NCI-H2081 treated with DMSO at 0.1 percent for 48 hours (cell line): ENCODE measurements at regions not wholly inside any gene's neighbourhood (a gene's known extent, or its start where the extent isn't known, plus 50 kb on each side); places are given as distances from the start of the nearest gene placed in this dataset.

ENCODE experiments used
- DNase-seq: peaks from one replicate; lab custom pipeline; 2025; lab: John Stamatoyannopoulos, UW

DNA sequence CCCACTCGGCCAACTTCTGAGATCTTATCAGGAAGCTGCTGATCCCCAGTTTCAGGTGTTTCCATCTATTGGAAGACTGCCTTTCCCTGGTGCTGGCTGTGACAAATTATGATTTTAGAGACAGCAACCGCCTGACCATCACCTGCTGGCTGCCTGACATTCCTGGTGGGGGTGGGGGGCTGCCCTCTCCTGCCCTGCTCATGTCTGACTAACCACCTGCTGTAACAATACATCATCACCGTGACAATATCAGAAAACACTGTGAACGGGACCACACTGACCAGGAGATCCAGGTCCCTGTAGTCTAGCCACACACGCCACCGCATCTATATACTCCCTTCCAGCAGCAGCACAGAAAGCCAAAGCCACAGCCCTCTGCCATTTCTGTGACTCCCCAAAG, 537.5 kb downstream of the QKI start:
- DNase-seq = no peak

DNA sequence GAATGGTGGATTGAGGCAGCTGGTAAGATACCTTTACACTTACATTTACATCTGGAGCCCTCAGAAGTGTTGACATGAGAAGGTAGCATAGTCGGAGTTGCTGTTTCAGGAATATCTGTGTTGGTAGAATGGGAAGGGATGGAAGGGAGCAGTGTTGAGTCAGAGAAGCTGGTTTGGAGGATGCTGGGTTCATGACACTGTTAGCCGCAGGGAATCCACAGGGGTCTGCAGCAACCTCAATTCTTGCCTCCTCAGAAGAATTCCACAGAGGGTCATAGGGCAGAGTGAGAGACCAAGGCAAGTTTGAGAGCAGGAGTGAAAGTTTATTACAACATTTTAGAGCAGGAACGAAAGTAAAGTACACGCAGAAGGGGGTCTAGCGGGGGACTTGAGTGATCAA, 536.8 kb downstream of the QKI start:
- no peak for DNase-seq

DNA sequence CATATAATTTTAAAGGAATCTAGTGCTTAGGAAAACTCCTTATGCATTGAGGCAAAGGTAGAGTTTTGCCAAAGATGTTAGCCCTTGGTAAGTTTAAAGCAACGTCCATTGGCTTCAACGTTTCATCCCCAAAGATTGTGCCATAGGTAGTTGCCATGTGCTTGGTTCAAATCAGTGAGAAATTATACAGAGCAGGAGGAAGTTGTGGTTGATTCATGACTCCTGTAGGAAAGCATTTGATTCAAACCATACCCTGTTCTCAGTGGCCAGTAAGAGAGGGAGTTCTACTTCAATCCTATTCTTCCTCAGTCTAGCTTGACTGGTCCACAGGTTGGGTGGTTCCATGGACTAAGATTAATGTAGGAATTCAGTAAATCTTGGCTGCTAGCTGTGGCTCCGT, 535.6 kb downstream of the QKI start:
- DNase-seq = no peak

DNA sequence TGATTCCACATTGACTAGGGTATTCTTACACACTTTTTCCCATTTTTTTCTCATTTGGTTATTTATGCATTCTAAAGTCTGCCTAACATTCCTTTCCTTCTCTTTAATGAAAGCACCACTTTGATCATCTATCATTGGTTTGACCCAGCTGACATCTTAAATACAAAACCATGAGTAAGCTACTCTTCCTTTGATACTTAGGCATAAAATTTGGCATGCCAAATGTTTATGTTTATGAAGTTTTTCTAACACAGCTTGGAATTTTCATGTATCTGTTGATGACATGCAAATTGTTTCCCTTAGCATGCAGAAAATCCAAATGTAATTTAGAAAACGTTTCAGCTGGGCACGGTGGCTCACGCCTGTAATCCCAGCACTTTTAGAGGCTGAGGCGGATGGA, 534.9 kb downstream of the QKI start:
- no peak for DNase-seq

DNA sequence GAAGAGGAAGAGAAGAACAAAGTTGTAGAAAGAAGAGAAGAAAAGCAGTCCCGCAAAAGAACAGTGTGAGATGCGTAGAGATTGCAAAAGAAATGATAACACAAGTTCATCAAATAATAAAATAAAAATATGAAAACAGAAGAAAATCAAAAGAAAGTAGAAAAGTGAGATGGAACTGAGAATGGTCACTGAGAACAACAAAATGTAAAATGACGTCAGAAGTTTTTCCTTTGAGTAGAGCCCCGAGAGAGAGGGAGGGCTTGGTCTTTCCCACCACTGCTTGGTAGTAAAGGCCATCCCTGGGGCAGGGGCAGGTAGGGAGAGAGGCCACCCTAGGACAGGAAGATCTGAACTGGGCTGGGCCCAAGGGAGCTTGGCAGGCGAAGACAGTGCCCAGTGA, 533.7 kb downstream of the QKI start:
- no peak for DNase-seq

DNA sequence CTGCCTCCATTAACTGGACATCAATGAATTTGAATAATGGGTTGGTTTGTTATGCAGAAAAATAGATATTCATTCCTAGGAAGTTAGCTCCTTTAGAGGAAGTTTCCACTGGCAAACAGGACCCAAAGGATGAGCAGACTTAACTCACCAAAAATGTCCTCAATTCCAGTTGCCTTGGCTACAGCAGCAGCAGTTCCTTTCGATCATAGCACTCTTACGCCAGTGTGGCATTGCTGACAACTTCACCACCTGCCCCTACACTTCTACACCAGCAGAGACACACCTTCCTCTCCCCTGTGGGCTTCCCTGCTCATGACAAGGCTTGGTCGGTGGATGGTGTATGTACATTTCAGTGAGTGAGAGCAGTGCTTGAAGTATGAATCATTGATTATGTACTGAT, 532.8 kb downstream of the QKI start:
- no peak for DNase-seq

DNA sequence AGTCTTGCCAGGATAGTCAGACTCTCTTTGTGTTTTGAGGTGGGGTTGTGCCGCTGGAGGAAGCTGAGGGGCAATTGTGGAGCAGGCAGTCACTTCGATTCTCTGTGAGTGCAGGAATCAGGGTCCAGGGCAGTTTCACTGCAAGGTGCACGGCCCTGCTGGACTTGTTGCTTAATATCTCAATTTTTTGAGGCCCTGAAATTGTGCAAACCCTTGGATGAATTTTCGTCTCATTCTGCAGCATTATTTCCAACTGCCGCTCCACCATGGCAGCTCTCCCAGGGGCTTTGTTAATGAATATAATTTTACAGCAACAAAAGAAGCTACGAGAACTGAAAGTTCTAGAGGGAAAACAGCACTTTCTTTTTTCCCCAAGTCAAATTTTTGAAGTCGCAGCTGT, 531.9 kb downstream of the QKI start:
- DNase-seq = no peak

DNA sequence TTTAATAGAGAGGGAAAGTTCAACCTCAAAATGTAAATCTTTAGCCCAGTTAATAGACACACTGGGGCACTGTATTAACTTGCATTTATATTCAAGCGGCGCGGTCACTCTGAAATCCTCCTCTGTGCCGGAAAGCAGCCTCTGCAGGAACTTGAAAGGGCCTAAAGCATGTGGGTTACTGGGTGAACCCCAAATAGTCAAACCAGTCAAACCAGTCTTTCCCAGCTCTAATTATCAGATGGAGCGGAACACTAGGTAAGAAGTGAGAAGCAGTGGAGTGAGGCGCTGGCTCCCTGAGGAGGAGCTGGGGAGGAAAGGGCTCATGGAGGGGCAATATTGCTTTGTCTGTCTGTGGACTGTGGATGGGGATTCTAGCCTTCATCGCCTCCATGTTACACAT, 531.3 kb downstream of the QKI start:
- no peak for DNase-seq

DNA sequence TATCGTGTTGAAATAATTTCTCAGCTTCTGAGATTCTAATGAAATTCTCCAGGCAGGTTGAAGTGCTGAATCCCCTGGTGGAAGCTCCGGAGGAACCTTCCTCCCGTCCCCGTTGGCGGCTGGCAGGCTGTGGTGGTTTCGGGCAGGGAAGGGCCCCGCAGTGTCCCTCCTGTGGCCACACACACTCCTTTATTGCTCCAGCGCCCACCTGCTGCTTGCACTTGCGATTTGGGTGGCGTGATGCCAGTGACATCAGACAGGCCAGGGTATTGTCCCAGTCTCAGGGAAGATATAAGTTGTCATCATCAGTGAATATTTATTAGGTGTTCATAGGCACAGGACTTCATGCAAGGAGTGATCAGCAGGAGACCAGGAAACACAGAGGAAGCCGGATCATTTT, 530.4 kb downstream of the QKI start:
- DNase-seq = no peak

DNA sequence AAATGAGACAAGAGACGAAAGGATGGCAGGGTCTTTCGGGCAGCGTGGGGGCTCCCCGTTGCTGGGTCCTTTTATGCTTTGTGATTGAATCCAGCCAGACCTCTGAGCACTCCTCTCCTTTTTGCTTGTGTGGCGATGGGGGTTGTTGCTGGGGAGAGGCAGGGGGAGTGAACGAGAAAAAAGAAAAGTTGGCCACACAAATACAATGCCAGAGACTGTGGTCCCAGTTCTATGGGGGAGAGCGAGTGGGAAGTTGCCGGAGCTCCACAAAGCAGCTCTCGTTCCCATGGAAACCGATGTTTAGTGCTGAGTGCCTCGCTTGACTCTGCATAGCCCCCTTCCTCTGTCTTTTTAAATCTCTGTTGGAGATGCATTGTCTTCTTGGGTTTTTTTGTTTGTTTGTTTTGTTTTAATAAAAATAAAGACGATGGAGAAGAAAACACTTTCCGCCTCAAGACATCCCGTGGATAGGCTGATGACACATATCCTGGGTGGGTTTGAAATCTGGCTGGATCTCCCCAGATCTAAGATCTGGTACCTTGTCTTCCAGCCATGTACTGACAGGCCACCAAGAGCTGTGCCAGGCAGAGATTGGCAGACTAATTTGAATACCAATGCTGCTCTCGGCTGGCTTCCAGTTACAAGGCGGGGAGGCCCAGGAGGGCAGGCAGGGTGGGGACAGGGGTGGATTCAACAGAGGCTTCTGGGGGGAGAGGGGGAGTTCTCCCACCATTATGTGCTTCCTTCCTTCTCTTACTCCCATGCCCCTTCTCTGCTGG, 529.3 kb downstream of the QKI start:
- DNase-seq = no peak

DNA sequence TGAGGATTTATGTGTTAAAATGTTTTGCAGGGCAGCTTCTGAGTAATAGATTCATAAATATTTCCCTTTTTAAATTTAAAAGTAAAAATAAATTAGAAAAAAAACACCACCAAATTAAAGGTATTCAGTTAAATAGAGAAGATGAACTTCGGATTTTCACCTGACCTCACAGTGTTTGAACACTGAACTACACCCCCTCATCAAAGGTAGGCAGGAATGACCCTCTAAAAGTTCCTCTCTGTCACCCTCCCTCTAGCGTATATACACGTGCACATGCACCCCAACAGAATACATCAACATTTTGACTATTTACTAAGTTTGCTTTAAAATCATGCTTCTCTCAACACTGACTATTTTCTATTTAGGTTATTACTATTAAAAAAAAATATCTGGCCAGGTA, 528.3 kb downstream of the QKI start:
- DNase-seq = no peak

DNA sequence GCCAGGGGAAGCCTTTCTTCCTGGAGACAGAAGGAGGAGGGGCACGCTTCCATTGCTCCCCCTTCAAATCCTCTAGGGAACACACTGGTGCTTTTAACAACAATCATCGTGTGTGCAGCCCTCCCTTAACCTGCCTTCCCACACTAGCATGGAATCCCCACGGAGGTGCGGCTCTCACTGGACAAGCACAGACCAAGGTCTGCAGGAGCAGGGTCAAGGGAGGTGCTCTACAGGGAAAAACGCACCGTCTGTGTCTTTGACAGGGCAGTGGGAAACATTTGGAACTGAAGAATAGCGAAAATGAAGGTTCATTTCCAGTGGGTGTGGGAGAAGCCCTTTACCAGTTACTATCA, 527.1 kb downstream of the QKI start:
- DNase-seq = no peak

DNA sequence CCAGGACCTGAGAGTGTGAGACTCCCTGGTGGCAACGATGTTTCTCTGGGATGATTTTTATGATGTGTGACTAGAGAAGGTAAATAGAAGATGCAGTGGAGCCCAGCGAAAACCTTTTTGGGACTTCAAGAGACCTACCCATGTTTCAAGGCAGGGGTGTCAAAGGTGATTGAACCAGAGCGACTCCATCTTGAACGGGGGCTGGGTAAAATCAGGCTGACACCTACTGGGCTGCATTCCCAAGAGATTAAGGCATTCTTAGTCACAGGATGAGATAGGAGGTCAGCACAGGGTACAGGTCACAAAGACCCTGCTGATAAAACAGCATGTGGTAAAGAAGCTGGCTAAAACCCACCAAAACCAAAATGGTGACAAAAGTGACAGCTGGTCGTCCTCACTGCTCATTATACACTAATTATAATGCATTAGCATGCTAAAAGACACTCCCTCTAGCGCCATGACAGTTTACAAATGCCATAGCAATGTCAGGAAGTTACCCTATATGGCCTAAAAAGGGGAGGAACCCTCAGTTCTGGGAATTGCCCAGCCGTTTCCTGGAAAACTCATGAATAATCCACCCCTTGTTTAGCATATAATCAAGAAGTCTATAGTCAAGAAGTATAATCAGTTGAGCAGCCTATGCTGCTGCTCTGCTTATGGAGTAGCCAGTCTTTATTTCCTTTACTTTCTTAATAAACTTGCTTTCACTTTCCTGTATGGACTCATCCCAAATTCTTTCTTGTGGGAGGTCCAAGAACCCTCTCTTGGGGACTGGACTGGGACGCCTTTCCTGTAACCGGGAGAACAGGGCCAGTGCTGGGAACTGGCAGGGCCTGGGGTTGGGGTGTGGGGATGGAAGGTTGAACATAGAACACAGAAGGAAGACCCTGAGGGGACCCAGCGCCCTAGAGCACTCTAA, 526.4 kb downstream of the QKI start:
- DNase-seq = no peak

DNA sequence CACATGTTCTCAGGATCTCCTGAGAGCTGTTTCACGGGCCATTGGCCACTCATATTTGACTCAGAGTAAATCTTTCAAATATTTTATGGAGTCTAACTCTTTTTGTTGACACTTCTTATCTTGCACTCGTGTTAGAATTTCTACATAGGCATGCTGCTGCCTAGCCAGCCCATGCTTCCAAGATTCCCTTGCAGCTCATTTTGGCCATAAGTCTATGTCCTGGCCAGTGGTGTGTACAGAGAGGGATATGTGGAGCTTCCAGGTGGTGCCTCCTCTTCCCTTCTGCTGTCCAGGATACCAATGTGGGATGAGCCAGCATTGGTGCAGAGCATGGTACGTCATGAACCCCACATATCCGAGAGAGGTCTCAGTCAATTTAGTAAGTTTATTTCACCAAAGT, 522.6 kb downstream of the QKI start:
- DNase-seq = no peak

DNA sequence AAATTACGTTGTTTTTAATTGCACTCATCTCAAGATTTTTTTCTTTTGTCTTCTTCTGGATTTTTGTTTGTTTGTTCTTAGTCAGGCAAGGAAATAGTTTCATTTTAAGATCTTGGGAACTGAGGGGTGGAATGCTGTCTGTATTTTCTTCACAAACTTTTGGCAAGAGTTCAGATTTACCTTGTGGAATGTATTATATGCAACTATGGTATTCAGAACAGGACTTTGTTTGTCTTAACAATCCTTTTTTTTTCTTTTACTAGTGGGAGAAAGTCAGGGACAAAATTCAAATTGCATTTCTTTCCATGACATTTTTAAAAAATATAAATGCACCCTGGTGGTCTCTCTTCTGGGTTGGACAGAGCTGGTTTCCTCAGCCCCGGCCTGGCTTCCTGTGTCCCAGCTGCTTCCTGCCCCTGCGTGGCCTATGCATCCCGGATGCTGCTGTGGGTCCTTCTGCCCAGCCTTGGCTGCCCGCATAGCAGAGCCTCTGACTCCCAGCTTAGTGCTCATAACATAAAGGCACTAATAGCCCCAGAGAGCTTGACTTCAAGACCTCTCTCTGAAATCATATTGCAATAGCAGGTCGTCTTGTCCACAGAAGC, 520.7 kb downstream of the QKI start:
- DNase-seq = no peak

DNA sequence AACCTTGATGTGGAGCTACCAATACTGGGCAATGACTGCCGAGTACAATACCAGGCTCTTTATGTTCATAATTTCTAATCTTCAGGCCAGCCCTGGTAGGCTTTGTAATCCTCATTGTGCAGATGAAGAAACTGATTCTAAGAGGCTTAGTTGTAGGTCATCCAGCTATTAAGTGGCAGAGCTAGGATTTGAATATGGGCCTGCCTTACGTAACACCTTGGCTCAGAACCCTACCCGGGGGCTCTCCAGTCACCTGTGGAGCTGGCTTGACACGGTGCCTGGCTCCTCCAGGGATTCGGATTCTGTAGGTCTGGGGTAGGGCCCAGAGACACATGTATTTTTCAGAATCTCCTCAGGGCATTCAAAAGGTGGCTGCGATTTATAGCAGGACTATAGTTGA, 515.5 kb downstream of the QKI start:
- no peak for DNase-seq

DNA sequence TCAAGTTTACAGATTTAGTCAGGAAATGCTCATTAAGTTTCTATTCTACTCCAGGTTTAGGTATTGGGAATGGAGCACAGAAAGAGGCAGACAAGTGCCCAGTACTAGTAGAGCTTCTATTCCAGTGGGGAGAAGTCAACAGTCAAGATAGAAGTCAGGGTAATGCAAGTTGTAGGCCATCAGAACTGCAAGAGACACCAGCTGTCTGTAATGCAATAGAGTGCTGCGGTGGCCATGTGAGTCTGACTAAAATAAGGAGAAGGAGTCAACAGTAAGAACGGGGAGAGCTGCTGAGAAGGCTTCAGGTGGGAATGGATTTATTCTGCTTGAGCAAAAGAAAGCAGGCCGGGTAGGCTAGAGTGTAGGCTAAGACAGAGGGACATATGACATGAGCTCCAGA, 515.0 kb downstream of the QKI start:
- no peak for DNase-seq

DNA sequence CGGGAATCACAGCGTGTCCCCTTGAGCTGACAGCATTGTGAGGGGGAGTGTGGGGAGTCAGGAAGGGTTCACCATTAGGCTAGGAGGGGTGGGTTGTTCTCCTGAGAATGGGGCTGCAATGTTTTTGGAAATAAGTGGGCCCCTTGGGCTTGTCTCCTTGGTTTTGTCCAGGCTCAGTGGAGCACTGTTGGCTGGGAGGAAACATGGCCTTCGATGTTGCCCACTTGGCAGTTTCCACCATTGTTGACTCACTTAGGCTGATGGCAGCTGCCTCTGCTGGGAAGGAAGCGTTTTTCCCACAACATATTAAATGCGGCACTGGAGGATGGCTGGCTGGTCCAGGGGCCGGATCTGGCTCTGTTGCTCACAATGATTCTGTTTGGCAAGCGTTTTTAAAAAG, 512.1 kb downstream of the QKI start:
- no peak for DNase-seq

DNA sequence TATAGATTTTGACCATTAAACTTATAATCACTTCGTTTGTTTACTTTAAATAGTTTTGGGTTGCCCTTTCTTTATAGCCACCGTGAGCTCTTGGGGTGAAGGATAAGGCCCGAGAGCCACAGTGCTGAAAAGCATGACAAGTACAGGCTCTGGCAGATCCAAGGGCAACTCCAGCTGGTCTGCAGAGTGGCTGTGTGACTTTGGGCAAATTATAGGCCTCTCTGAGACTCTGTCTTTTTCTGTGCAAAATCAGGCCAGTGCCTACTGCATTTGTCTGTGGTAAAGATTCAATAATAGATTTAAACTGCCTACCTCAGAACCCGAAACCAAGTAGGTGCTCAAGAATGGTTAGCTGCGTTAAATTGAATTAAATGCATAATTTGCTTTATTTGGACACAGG, 511.3 kb downstream of the QKI start:
- no peak for DNase-seq

DNA sequence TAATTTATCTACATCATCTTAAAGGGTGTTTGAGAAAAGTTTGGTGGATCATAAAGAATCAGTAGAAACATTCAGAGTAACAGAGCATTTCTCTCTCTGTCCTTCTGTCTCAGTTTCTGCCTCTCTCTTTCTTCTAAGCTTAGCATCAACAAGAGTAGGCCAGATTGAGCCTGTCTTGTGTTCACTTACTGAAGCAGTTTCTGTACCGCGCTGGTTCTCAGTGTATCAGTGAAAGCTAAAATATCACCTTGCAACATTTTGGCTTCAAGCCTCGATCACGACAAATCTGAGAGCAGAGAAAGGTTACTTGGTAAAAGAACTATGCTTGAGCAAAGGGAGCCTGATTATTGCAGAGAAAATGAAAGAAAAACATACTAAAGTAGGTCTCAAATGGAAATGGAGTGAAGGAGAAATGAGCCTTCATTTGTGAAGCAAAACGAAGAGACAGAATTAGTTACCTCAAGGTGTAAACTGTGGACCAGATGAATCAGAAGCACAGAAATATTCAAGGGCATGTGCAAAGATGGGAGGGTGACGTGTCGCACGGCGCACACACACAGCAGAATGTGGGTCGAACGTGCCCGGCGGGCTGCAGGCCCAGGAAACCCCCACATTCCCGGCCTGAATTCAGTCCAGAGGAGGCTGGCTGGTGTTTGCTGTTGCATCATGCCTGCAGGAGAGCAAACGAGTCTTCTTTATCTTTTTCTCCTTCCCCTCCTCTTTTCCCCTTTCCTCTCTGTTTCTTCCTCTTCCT, 509.3 kb downstream of the QKI start:
- DNase-seq = no peak

DNA sequence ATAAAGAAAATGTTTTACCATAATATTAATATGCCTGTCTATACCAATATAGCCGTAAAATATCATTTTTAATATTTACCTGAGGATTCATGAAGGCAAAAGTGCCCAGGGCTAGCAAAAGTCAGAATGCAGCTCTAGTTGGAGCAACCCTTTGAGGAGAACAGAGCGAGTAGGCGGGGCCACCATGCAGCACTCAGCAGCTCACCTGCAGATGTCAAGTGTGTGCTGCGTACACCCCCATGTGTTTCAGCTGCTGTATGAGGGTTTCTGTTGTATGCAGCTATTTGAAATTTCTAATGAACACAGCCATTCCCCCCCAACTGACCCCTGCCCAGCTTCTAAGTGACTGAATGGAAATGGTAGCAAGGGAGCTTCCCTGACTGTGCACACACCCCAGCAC, 508.0 kb downstream of the QKI start:
- no peak for DNase-seq

DNA sequence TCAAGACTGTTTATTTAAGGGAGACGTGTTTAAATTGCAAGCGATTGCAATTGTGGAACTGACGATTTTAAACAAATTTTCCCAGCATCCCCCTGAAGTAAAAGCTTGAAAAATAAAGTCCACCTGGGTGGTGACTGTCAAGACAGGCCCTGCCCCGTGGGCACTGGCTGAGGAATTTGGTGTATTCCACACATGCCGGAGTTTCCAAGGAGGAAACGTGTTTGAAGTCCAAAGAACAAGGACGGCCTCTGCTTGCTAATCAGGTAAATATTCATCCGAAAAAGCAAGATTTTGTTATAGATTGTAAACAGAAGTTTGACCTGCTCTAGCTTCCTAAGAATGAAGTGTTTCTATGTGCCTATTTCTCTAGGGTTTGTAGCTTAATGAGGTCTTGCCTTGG, 505.1 kb downstream of the QKI start:
- no peak for DNase-seq
